ENCODE measurements at regions not wholly inside any gene's neighbourhood (a gene's known extent, or its start where the extent isn't known, plus 50 kb on each side); places are given as distances from the start of the nearest gene placed in this dataset.
A peak's percentile ranks its signal among the peaks of the same experiment; 100 is the strongest.

GRCh38 chr2:164388511-164388910 lies 232.8 kb downstream of the GRB14 start:
- no peaks in the 10 kb centered on the region for H3K36me3 ChIP-seq (ENCODE audit: control insufficient read depth, insufficient read depth, low read length)
- no CpG with 5 or more reads among the region's 2 CpGs for WGBS, 2 experiments (ENCODE audit: extremely low coverage in 2 of 2, insufficient read length in 1 of 2)
- TF ChIP-seq BHLHE40 (IDR thresholded peaks at IDR 0.05; ENCODE audit: low read depth, low read length) (no peak), RFX5 (IDR thresholded peaks at IDR 0.05; ENCODE audit: low read depth, low read length) (no peak), MAFK (IDR thresholded peaks at IDR 0.05; ENCODE audit: low read depth, low read length) (no peak)
- H3K4me1 ChIP-seq (ENCODE audit: control insufficient read depth, insufficient read depth, low read length), result no peaks in the 10 kb centered on the region
- no peak overlapping the region for H3K4me2 ChIP-seq (ENCODE audit: low read depth, low read length)
- ChIA-PET CTCF (interaction anchor here (0.6 kb wide), 1 partner anchor 1042 kb away, joined by 4 read pairs; no protein-coding TSS in a partner anchor), POLR2A (ENCODE audit: unreplicated experiment) (interaction anchor here (0.5 kb wide), 2 partner anchors 758 to 868 kb away, joined by 3 to 4 read pairs; no protein-coding TSS in a partner anchor)
- no peak overlapping the region for H4K5ac ChIP-seq (ENCODE audit: low read depth, low read length)
- no peak overlapping the region for H2AK5ac ChIP-seq (ENCODE audit: low read depth, low read length)
- no peak overlapping the region for H2AK9ac ChIP-seq (replicated peaks; ENCODE audit: low read depth, low read length, poor library complexity)
- dilution Hi-C loops (cut with HindIII; ENCODE audit: low sequenced_read_pairs, unreplicated experiment), result no loop called here
- H3K27me3 ChIP-seq (ENCODE audit: control insufficient read depth, insufficient read depth, low read length), result no peaks in the 10 kb centered on the region
- H3K18ac ChIP-seq (ENCODE audit: low read depth, low read length), result no peak overlapping the region
- H3K27ac ChIP-seq (ENCODE audit: insufficient read depth, low read length), result no peak overlapping the region
- H4K91ac ChIP-seq (ENCODE audit: insufficient read depth, low read depth, low read length), result 0 out of 2 replicates have a peak overlapping the region, but pooled peaks have one; percentile 31
- no peak overlapping the region for H3K9ac ChIP-seq (ENCODE audit: low read depth, low read length)
- H3K79me1 ChIP-seq (ENCODE audit: low read depth in 1 of 2, low read length in 2 of 2), result no peaks in the 10 kb centered on the region
- no peak overlapping the region; the same call in 1 of the 2 replicates for H3K56ac ChIP-seq (ENCODE audit: extremely low read depth, insufficient read depth, low read length)
- BruUV-seq (replicated peaks), result no TSS peak
- H3K23ac ChIP-seq (ENCODE audit: low read depth, low read length), result no peak overlapping the region
- peak overlapping the region; percentile 66 for H3K4ac ChIP-seq (ENCODE audit: low read depth, low read length)
- peak; percentile 63 for DNase-seq
- H4K8ac ChIP-seq (ENCODE audit: low read depth in 2 of 2, low read length in 2 of 2), result peak overlapping the region in 1 of 2 experiments; percentile 58; a peak in 1 of 4 replicates
- intact Hi-C loops (cut with micrococcal nuclease), result no loop called here
- H2BK20ac ChIP-seq (ENCODE audit: low read depth, low read length), result peak overlapping the region; percentile 59
- no peak overlapping the region for H2AFZ ChIP-seq (replicated peaks; ENCODE audit: low read length, poor library complexity)
- H2BK120ac ChIP-seq (ENCODE audit: low read depth, low read length), result peak overlapping the region; percentile 83
- H3K14ac ChIP-seq (replicated peaks; ENCODE audit: low read depth, low read length), result no peak overlapping the region
- H4K20me1 ChIP-seq (ENCODE audit: insufficient read depth, low read length), result no peaks in the 10 kb centered on the region
- H2BK15ac ChIP-seq (ENCODE audit: low read depth, low read length), result no peak overlapping the region
- H2BK5ac ChIP-seq (ENCODE audit: low read depth, low read length, poor library complexity, severe bottlenecking), result no peak overlapping the region
- peak; percentile 81 for ATAC-seq (ENCODE audit: low read depth)
- peaks cover 3% of the 10 kb centered on the region for H3K9me3 ChIP-seq (ENCODE audit: control insufficient read depth, insufficient read depth, low read length)
- H3K4me3 ChIP-seq (ENCODE audit: insufficient read depth, low read depth, low read length), result no peak overlapping the region
- H3K9me1 ChIP-seq (ENCODE audit: insufficient read depth, low read length), result no peaks in the 10 kb centered on the region
- in situ Hi-C loops (cut with MboI; ENCODE audit: low sequenced_read_pairs), result no loop called here

Measured in IMR-90 (cell line).